IMR-90 (cell line): ENCODE measurements at regions not wholly inside any gene's neighbourhood (a gene's known extent, or its start where the extent isn't known, plus 50 kb on each side); places are given as distances from the start of the nearest gene placed in this dataset.

Experiments used
- ATAC-seq: fragments of 200-7000 bp; cut with Tn5 transposase; 2 replicates; pipeline ENCODE4 v1.9.1; 2020; ENCODE audit warnings: low read depth, mild to moderate bottlenecking, moderate library complexity
- BruUV-seq: library from RNA; stranded (reverse); fragments of 400-500 nt; replicated peaks from 2 replicates; lab custom pipeline; 2021; lab: Mats Ljungman, UMichigan
- CTCF ChIA-PET: fragments of 300-600 bp; formaldehyde crosslinking; extraction: SDS; loops from one replicate; lab custom pipeline; 2021; ENCODE audit warnings: antibody characterized with exemption; lab: Yijun Ruan, JAX
- POLR2A ChIA-PET: fragments of 300-600 bp; sonication (Branson Sonifier 250); formaldehyde crosslinking; loops from one replicate; lab custom pipeline; 2022; ENCODE audit warnings: antibody characterized with exemption; ENCODE audit not compliant: unreplicated experiment; lab: Charles Lee
- DNase-seq: peaks from one replicate; pipeline ENCODE4 v3.0.0; 2013
- H2AFZ ChIP-seq: replicated peaks from 2 replicates; pipeline ENCODE3; 2013; ENCODE audit warnings: low read length, mild to moderate bottlenecking; ENCODE audit not compliant: poor library complexity
- H2AK5ac ChIP-seq: 2 replicates; pipeline ENCODE4 v1.6.1; 2013; ENCODE audit warnings: low read depth, low read length, inconsistent platforms
- H2AK9ac ChIP-seq: replicated peaks from 2 replicates; pipeline ENCODE3; 2013; ENCODE audit warnings: mild to moderate bottlenecking, low read depth, low read length, moderate library complexity; ENCODE audit not compliant: poor library complexity
- H2BK120ac ChIP-seq: 2 replicates; pipeline ENCODE4 v1.6.1; 2013; ENCODE audit warnings: low read depth, low read length, inconsistent platforms
- H2BK15ac ChIP-seq: 3 replicates; pipeline ENCODE4 v1.6.1; 2013; ENCODE audit warnings: low read depth, low read length, inconsistent platforms
- H2BK20ac ChIP-seq: 2 replicates; pipeline ENCODE4 v1.6.1; 2013; ENCODE audit warnings: low read depth, mild to moderate bottlenecking, inconsistent platforms, low read length, moderate library complexity
- H2BK5ac ChIP-seq: 2 replicates; pipeline ENCODE4 v1.6.1; 2013; ENCODE audit warnings: mild to moderate bottlenecking, low read depth, low read length, inconsistent platforms; ENCODE audit not compliant: poor library complexity, severe bottlenecking
- H3K14ac ChIP-seq: replicated peaks from 2 replicates; pipeline ENCODE4 v1.6.1; 2013; ENCODE audit warnings: low read depth, low read length, inconsistent platforms
- H3K18ac ChIP-seq: 2 replicates; pipeline ENCODE4 v1.6.1; 2013; ENCODE audit warnings: low read depth, low read length, control low read depth
- H3K23ac ChIP-seq: 2 replicates; pipeline ENCODE4 v1.6.1; 2013; ENCODE audit warnings: low read depth, low read length, inconsistent platforms
- H3K27ac ChIP-seq: 2 replicates; pipeline ENCODE4 v1.5.1; 2013; ENCODE audit warnings: mild to moderate bottlenecking, control low read depth, low read length; ENCODE audit not compliant: insufficient read depth
- H3K27me3 ChIP-seq: 2 replicates; pipeline ENCODE4 v1.6.1; 2013; ENCODE audit warnings: low read length; ENCODE audit not compliant: control insufficient read depth, insufficient read depth
- H3K36me3 ChIP-seq: 2 replicates; pipeline ENCODE4 v1.6.1; 2013; ENCODE audit warnings: low read length, mixed read lengths; ENCODE audit not compliant: control insufficient read depth, insufficient read depth
- H3K4ac ChIP-seq: 2 replicates; pipeline ENCODE4 v1.6.1; 2013; ENCODE audit warnings: low read depth, low read length, inconsistent platforms
- H3K4me1 ChIP-seq: 2 replicates; pipeline ENCODE4 v1.6.1; 2013; ENCODE audit warnings: low read length, mixed read lengths; ENCODE audit not compliant: control insufficient read depth, insufficient read depth
- H3K4me2 ChIP-seq: 2 replicates; pipeline ENCODE4 v1.6.1; 2013; ENCODE audit warnings: low read depth, mild to moderate bottlenecking, control low read depth, low read length, moderate library complexity
- H3K4me3 ChIP-seq: 2 replicates; pipeline ENCODE4 v1.5.1; 2013; ENCODE audit warnings: low read depth, mild to moderate bottlenecking, control low read depth, low read length, moderate library complexity; ENCODE audit not compliant: insufficient read depth
- H3K56ac ChIP-seq: 2 replicates; pipeline ENCODE4 v1.6.1; 2013; ENCODE audit warnings: low read length, inconsistent platforms; ENCODE audit not compliant: insufficient read depth; ENCODE audit errors: extremely low read depth
- H3K79me1 ChIP-seq, 2 experiments: 2 replicates each; pipeline ENCODE4 v1.6.1; 2013; ENCODE audit warnings: low read length in 2 of 2, inconsistent platforms in 1 of 2, low read depth in 1 of 2
- H3K9ac ChIP-seq: 2 replicates; pipeline ENCODE4 v1.6.1; 2013; ENCODE audit warnings: low read depth, low read length, control low read depth
- H3K9me1 ChIP-seq: 2 replicates; pipeline ENCODE4 v1.6.1; 2013; ENCODE audit warnings: low read length, inconsistent platforms; ENCODE audit not compliant: insufficient read depth
- H3K9me3 ChIP-seq: 2 replicates; pipeline ENCODE4 v1.6.1; 2013; ENCODE audit warnings: low read length; ENCODE audit not compliant: control insufficient read depth, insufficient read depth
- H4K20me1 ChIP-seq: 2 replicates; pipeline ENCODE4 v1.6.1; 2013; ENCODE audit warnings: low read length, inconsistent platforms; ENCODE audit not compliant: insufficient read depth
- H4K5ac ChIP-seq: 2 replicates; pipeline ENCODE4 v1.6.1; 2013; ENCODE audit warnings: mild to moderate bottlenecking, low read depth, low read length, control low read depth
- H4K8ac ChIP-seq, 2 experiments: 2 replicates each; pipeline ENCODE4 v1.6.1; 2013; ENCODE audit warnings: low read depth in 2 of 2, low read length in 2 of 2, control low read depth in 1 of 2, inconsistent platforms in 1 of 2
- H4K91ac ChIP-seq: 2 replicates; pipeline ENCODE4 v1.6.1; 2013; ENCODE audit warnings: low read depth, low read length, inconsistent platforms; ENCODE audit not compliant: insufficient read depth
- BHLHE40 ChIP-seq: fragments of 150-350 bp; IDR thresholded peaks from 2 replicates; pipeline ENCODE4 v1.6.1; 2016; ENCODE audit warnings: mild to moderate bottlenecking, low read depth, low read length
- CEBPB ChIP-seq: IDR thresholded peaks from 2 replicates; pipeline ENCODE4 v1.6.1; 2012; ENCODE audit warnings: low read depth, low read length, improper control_type of control experiment
- CHD1 ChIP-seq: IDR thresholded peaks from 2 replicates; pipeline ENCODE4 v1.6.1; 2012; ENCODE audit warnings: low read depth, low read length, improper control_type of control experiment
- CTCF ChIP-seq: conservative IDR thresholded peaks from 2 replicates; pipeline ENCODE4 v1.5.1; 2012; ENCODE audit warnings: mild to moderate bottlenecking, low read depth, low read length, improper control_type of control experiment
- ELK1 ChIP-seq: fragments of 150-350 bp; IDR thresholded peaks from 2 replicates; pipeline ENCODE4 v1.6.1; 2016; ENCODE audit warnings: low read depth, mild to moderate bottlenecking, low read length, moderate library complexity, borderline replicate concordance
- FOS ChIP-seq: fragments of 150-350 bp; IDR thresholded peaks from 2 replicates; pipeline ENCODE4 v1.6.1; 2016; ENCODE audit warnings: low read depth, low read length
- MAFK ChIP-seq: IDR thresholded peaks from 2 replicates; pipeline ENCODE4 v1.6.1; 2012; ENCODE audit warnings: low read depth, low read length, improper control_type of control experiment
- MAZ ChIP-seq: IDR thresholded peaks from 2 replicates; pipeline ENCODE4 v1.6.1; 2012; ENCODE audit warnings: low read depth, mild to moderate bottlenecking, low read length, improper control_type of control experiment, moderate library complexity, borderline replicate concordance
- MXI1 ChIP-seq: IDR thresholded peaks from 2 replicates; pipeline ENCODE4 v1.6.1; 2012; ENCODE audit warnings: low read depth, mild to moderate bottlenecking, low read length, moderate library complexity, borderline replicate concordance
- NFE2L2 ChIP-seq: fragments of 150-350 bp; IDR thresholded peaks from 2 replicates; pipeline ENCODE4 v1.6.1; 2016; ENCODE audit warnings: low read depth, mild to moderate bottlenecking, low read length
- POLR2A ChIP-seq: IDR thresholded peaks from 2 replicates; pipeline ENCODE4 v1.6.1; 2012; ENCODE audit warnings: mild to moderate bottlenecking, low read depth, low read length
- RAD21 ChIP-seq: IDR thresholded peaks from 2 replicates; pipeline ENCODE4 v1.6.1; 2012; ENCODE audit warnings: low read length, improper control_type of control experiment
- RCOR1 ChIP-seq: IDR thresholded peaks from 2 replicates; pipeline ENCODE4 v1.6.1; 2012; ENCODE audit warnings: mild to moderate bottlenecking, low read length, improper control_type of control experiment; ENCODE audit not compliant: insufficient replicate concordance
- RFX5 ChIP-seq: IDR thresholded peaks from 2 replicates; pipeline ENCODE4 v1.8.0; 2012; ENCODE audit warnings: low read depth, mild to moderate bottlenecking, low read length, moderate library complexity
- SMC3 ChIP-seq: fragments of 150-350 bp; IDR thresholded peaks from 2 replicates; pipeline ENCODE4 v1.6.1; 2016; ENCODE audit warnings: low read depth, mild to moderate bottlenecking, antibody characterized with exemption, low read length, moderate library complexity
- USF2 ChIP-seq: fragments of 150-350 bp; IDR thresholded peaks from 2 replicates; pipeline ENCODE4 v1.6.1; 2017; ENCODE audit warnings: mild to moderate bottlenecking, antibody characterized with exemption, low read length, low read depth
- whole genome bisulfite sequencing, 2 experiments: methylation state at CpG; one replicate each; pipeline versions ENCODE4 v1.1.5 to v1.1.7; 2013; ENCODE audit warnings: missing lambda C conversion rate in 2 of 2; ENCODE audit not compliant: insufficient read length in 1 of 2; ENCODE audit errors: extremely low coverage in 2 of 2; 5-methylcytosine and 5-hydroxymethylcytosine counted together
- dilution Hi-C: fragments of 300-500 bp; cut with HindIII; formaldehyde crosslinking; loops from one replicate; pipeline ENCODE4 v1.14.3; 2018; ENCODE audit warnings: low sequenced_read_pairs; ENCODE audit not compliant: unreplicated experiment
- in situ Hi-C: fragments of 300-500 bp; cut with MboI; formaldehyde crosslinking; loops from 3 replicates; pipeline ENCODE4 v1.14.3; 2019; ENCODE audit warnings: low sequenced_read_pairs, inconsistent platforms, mixed read lengths
- intact Hi-C: fragments of 100-400 bp; cut with micrococcal nuclease; formaldehyde crosslinking; loops from 2 replicates; pipeline ENCODE4 v1.10.0; 2022

GRCh38 chr14:104421401-104421821 lies 158.2 kb upstream of the C14orf180 start:
- Histone ChIP-seq H2AFZ (no peak overlapping the region), H3K27ac (no peak overlapping the region), H2AK5ac (no peak overlapping the region), H3K4me3 (no peak overlapping the region), H4K91ac (no peak overlapping the region), H2BK120ac (no peak overlapping the region), H4K5ac (no peak overlapping the region), H3K14ac (no peak overlapping the region), H3K56ac (no peak overlapping the region), H2BK5ac (no peak overlapping the region), H3K4me1 (no peaks in the 10 kb centered on the region), H3K36me3 (no peaks in the 10 kb centered on the region), H3K9me3 (peaks cover 9% of the 10 kb centered on the region), H4K20me1 (no peaks in the 10 kb centered on the region), H3K18ac (no peak overlapping the region), H3K4ac (no peak overlapping the region), H3K27me3 (no peaks in the 10 kb centered on the region), H3K79me1 (no peaks in the 10 kb centered on the region), H3K9ac (no peak overlapping the region), H3K9me1 (no peaks in the 10 kb centered on the region), H3K4me2 (no peak overlapping the region), H3K23ac (no peak overlapping the region), H2BK20ac (no peak overlapping the region), H2BK15ac (no peak overlapping the region), H2AK9ac (no peak overlapping the region), H4K8ac (no peak overlapping the region)
- no CpG with 5 or more reads among the region's 4 CpGs for WGBS, 2 experiments
- no peak for TF ChIP-seq FOS
- no peak for TF ChIP-seq CTCF
- no peak for TF ChIP-seq ELK1
- no peak for TF ChIP-seq RFX5
- no peak for TF ChIP-seq MXI1
- TF ChIP-seq CHD1: no peak
- no peak for TF ChIP-seq SMC3
- no peak for TF ChIP-seq RAD21
- TF ChIP-seq RCOR1: no peak
- no peak for TF ChIP-seq BHLHE40
- no peak for TF ChIP-seq MAFK
- no peak for TF ChIP-seq NFE2L2
- TF ChIP-seq POLR2A: no peak
- TF ChIP-seq MAZ: no peak
- no peak for TF ChIP-seq CEBPB
- TF ChIP-seq USF2: no peak
- ChIA-PET POLR2A (no interaction called here), CTCF (no interaction called here)
- no peak for ATAC-seq
- intact Hi-C loops: no loop called here
- DNase-seq: no peak
- dilution Hi-C loops: no loop called here
- BruUV-seq: no TSS peak
- in situ Hi-C loops: no loop called here
